Choroid plexus epithelial cell (primary cell): ENCODE measurements at regions not wholly inside any gene's neighbourhood (a gene's known extent, or its start where the extent isn't known, plus 50 kb on each side); places are given as distances from the start of the nearest gene placed in this dataset.

Experiments
- DNase-seq: peaks from one replicate; pipeline ENCODE4 v3.0.0-alpha.2; 2010; ENCODE audit warnings: low read depth
- H3K4me3 ChIP-seq: 2 replicates; pipeline ENCODE4 v1.5.1; 2011; ENCODE audit warnings: low read depth, mild to moderate bottlenecking, control low read depth, low read length, moderate library complexity
- CTCF ChIP-seq: conservative IDR thresholded peaks from 2 replicates; pipeline ENCODE4 v1.5.1; 2011; ENCODE audit warnings: low read depth, mild to moderate bottlenecking, control low read depth, inconsistent platforms, low read length, moderate library complexity

GRCh38 chr12:19030180-19030579 is 99.4 kb upstream of the PLEKHA5 start:
- H3K4me3 ChIP-seq = no peak overlapping the region
- DNase-seq = no peak
- no peak for TF ChIP-seq CTCF

- H3K4me3 ChIP-seq = no peak overlapping the region
- no peak for DNase-seq
- TF ChIP-seq CTCF = no peak
Observed at GRCh38 chr12:19030603-19031002, 98.9 kb upstream of the PLEKHA5 start.

- no peak for TF ChIP-seq CTCF
- no peak overlapping the region for H3K4me3 ChIP-seq
- peak; percentile 70 for DNase-seq
Observed at GRCh38 chr12:19031032-19031431, 98.5 kb upstream of the PLEKHA5 start.

GRCh38 chr12:19032826-19033225 is 96.7 kb upstream of the PLEKHA5 start:
- H3K4me3 ChIP-seq = no peak overlapping the region
- no peak for TF ChIP-seq CTCF
- no peak for DNase-seq

GRCh38 chr12:19033244-19033643 is 96.3 kb upstream of the PLEKHA5 start:
- no peak overlapping the region for H3K4me3 ChIP-seq
- no peak for TF ChIP-seq CTCF
- no peak for DNase-seq

GRCh38 chr12:19034937-19035336 is 94.6 kb upstream of the PLEKHA5 start:
- TF ChIP-seq CTCF = no peak
- no peak overlapping the region for H3K4me3 ChIP-seq
- DNase-seq = no peak

- peak; percentile 64 for DNase-seq
- H3K4me3 ChIP-seq = no peak overlapping the region
- no peak for TF ChIP-seq CTCF
Observed at GRCh38 chr12:19035536-19035935, 94.0 kb upstream of the PLEKHA5 start.
